ENCODE measurements at regions not wholly inside any gene's neighbourhood (a gene's known extent, or its start where the extent isn't known, plus 50 kb on each side); places are given as distances from the start of the nearest gene placed in this dataset.

- TF ChIP-seq PATZ1 (tag by site-specific recombination; IDR thresholded peaks at IDR 0.05) (0 out of 2 replicates have a peak, but pooled peaks have one; percentile 15), ZNF549 (tag by site-specific recombination; IDR thresholded peaks at IDR 0.05) (no peak), ZBTB8A (tag by site-specific recombination; IDR thresholded peaks at IDR 0.05) (no peak), RBAK (tag by site-specific recombination; IDR thresholded peaks at IDR 0.05) (no peak), ZNF600 (tag by site-specific recombination; IDR thresholded peaks at IDR 0.05) (peak; percentile 71), ZNF362 (tag by site-specific recombination; IDR thresholded peaks at IDR 0.05) (no peak), ZNF449 (tag by site-specific recombination; IDR thresholded peaks at IDR 0.05) (no peak)
- TF ChIP-seq, protein P1, sequence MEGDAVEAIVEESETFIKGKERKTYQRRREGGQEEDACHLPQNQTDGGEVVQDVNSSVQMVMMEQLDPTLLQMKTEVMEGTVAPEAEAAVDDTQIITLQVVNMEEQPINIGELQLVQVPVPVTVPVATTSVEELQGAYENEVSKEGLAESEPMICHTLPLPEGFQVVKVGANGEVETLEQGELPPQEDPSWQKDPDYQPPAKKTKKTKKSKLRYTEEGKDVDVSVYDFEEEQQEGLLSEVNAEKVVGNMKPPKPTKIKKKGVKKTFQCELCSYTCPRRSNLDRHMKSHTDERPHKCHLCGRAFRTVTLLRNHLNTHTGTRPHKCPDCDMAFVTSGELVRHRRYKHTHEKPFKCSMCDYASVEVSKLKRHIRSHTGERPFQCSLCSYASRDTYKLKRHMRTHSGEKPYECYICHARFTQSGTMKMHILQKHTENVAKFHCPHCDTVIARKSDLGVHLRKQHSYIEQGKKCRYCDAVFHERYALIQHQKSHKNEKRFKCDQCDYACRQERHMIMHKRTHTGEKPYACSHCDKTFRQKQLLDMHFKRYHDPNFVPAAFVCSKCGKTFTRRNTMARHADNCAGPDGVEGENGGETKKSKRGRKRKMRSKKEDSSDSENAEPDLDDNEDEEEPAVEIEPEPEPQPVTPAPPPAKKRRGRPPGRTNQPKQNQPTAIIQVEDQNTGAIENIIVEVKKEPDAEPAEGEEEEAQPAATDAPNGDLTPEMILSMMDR (tag by site-specific recombination; IDR thresholded peaks at IDR 0.05): no peak
These were observed 322.5 kb downstream of the C16orf95 start for GRCh38 chr16:86994651-86995171.
